ENCODE measurements at regions not wholly inside any gene's neighbourhood (a gene's known extent, or its start where the extent isn't known, plus 50 kb on each side); places are given as distances from the start of the nearest gene placed in this dataset.

DNA sequence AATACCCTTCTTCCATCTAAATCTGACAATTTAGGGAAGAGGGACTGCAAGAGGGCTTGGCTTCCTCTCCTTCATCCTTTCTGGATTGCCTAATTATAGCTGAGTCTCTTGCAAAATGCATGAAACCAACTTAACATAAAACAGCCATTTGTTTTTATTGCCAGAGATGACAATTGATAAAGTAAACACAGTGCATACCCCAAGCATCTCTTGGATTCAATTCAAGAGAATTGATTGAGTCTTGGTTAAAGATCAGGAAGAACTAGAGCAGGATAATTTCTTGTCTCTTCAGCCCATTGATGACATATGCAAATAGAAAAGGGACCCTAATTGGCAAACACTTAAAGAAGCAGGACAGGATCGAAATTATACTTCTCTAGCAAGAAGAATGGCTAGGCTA, 617.1 kb upstream of the PTBP2 start:
- TF ChIP-seq EZH2phosphoT487 (IDR thresholded peaks at IDR 0.05; ENCODE audit: borderline replicate concordance, low read length) = no peak
- TF ChIP-seq, protein P1, sequence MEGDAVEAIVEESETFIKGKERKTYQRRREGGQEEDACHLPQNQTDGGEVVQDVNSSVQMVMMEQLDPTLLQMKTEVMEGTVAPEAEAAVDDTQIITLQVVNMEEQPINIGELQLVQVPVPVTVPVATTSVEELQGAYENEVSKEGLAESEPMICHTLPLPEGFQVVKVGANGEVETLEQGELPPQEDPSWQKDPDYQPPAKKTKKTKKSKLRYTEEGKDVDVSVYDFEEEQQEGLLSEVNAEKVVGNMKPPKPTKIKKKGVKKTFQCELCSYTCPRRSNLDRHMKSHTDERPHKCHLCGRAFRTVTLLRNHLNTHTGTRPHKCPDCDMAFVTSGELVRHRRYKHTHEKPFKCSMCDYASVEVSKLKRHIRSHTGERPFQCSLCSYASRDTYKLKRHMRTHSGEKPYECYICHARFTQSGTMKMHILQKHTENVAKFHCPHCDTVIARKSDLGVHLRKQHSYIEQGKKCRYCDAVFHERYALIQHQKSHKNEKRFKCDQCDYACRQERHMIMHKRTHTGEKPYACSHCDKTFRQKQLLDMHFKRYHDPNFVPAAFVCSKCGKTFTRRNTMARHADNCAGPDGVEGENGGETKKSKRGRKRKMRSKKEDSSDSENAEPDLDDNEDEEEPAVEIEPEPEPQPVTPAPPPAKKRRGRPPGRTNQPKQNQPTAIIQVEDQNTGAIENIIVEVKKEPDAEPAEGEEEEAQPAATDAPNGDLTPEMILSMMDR (conservative IDR thresholded peaks at IDR 0.05; ENCODE audit: low read depth, low read length) = no peak
- ATAC-seq (no peak), DNase-seq (no peak)
- BruUV-seq (replicated peaks) = no TSS peak
- Histone ChIP-seq H3K9me3 (ENCODE audit: low read length) (no peaks in the 10 kb centered on the region), H3K4me1 (ENCODE audit: insufficient read depth, low read length) (no peaks in the 10 kb centered on the region), H3K9ac (ENCODE audit: low read length) (no peak overlapping the region), H3K79me2 (ENCODE audit: low read length) (no peaks in the 10 kb centered on the region), H3K27me3 (ENCODE audit: low read length) (peaks cover 51% of the 10 kb centered on the region), H4K20me1 (ENCODE audit: low read length) (no peaks in the 10 kb centered on the region), H3K9me2 (replicated peaks; ENCODE audit: low read length) (no peaks in the 10 kb centered on the region), H3F3A (ENCODE audit: low read length, unreplicated experiment) (no peaks in the 10 kb centered on the region), H3K36me3 (ENCODE audit: low read depth, low read length) (no peaks in the 10 kb centered on the region), H2AFZ (ENCODE audit: low read length) (no peak overlapping the region), H3K4me2 (ENCODE audit: low read length) (no peak overlapping the region), H3K27ac (ENCODE audit: low read length) (no peak overlapping the region), H3K4me3 (ENCODE audit: low read length) (no peak overlapping the region)
- POLR2A ChIA-PET (ENCODE audit: unreplicated experiment) = no interaction called here
- CTCF ChIA-PET = no interaction called here
- intact Hi-C loops (cut with micrococcal nuclease) = no loop called here

DNA sequence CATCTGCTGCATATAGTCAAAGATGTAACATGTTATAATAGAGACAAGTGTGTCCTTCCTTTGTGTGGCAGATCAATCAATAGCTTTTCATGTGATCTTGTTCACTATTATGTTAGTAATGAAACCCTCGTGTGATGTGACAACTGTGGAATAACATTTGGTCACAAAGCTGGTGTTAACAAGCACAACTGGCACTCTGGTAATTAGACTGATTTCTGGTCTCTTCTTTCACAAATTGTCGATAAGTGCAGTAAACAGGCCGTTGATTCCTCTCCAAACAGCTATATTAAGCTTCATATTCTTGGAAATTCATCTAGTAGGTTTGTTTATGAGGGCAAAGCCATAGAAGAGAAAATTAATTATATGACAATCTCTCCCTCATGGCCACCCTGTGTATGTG, 616.7 kb upstream of the PTBP2 start:
- Histone ChIP-seq H3K4me3 (ENCODE audit: low read length) (no peak overlapping the region), H3K79me2 (ENCODE audit: low read length) (no peaks in the 10 kb centered on the region), H3K27me3 (ENCODE audit: low read length) (peaks cover 53% of the 10 kb centered on the region), H3K4me1 (ENCODE audit: insufficient read depth, low read length) (no peaks in the 10 kb centered on the region), H2AFZ (ENCODE audit: low read length) (no peak overlapping the region), H3K9me2 (replicated peaks; ENCODE audit: low read length) (no peaks in the 10 kb centered on the region), H3F3A (ENCODE audit: low read length, unreplicated experiment) (no peaks in the 10 kb centered on the region), H3K9ac (ENCODE audit: low read length) (no peak overlapping the region), H3K9me3 (ENCODE audit: low read length) (no peaks in the 10 kb centered on the region), H3K36me3 (ENCODE audit: low read depth, low read length) (no peaks in the 10 kb centered on the region), H4K20me1 (ENCODE audit: low read length) (no peaks in the 10 kb centered on the region), H3K4me2 (ENCODE audit: low read length) (no peak overlapping the region), H3K27ac (ENCODE audit: low read length) (no peak overlapping the region)
- ATAC-seq (no peak), DNase-seq (no peak)
- CTCF ChIA-PET = no interaction called here
- POLR2A ChIA-PET (ENCODE audit: unreplicated experiment) = no interaction called here
- no TSS peak for BruUV-seq (replicated peaks)
- TF ChIP-seq EZH2phosphoT487 (IDR thresholded peaks at IDR 0.05; ENCODE audit: borderline replicate concordance, low read length) = no peak
- TF ChIP-seq EZH2 (IDR thresholded peaks at IDR 0.05; ENCODE audit: low read length, unreplicated experiment) = no peak
- TF ChIP-seq, protein P1 (conservative IDR thresholded peaks at IDR 0.05; ENCODE audit: low read depth, low read length) = no peak
- intact Hi-C loops (cut with micrococcal nuclease) = no loop called here

DNA sequence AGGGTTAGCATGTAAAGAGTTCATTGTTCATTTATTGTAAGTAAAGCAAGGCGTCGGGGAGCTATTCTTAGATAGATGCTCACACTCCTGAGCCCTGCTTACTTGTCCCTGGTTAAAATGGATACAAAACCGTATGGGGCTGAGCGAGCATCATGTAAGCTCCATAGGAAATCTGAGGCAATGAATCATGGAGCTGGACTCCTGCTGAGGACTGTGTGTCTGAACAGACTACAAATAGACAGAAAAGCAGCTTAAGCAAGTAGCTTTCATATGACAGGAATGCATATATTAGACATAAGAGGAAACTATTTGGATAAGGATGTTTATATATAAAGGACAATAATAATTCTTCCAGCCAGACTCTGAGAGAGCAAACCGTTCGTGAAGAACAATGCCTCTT, 604.9 kb upstream of the PTBP2 start:
- no peak for ATAC-seq
- TF ChIP-seq, protein P1 (conservative IDR thresholded peaks at IDR 0.05; ENCODE audit: low read depth, low read length) = no peak
- TF ChIP-seq EZH2phosphoT487 (IDR thresholded peaks at IDR 0.05; ENCODE audit: borderline replicate concordance, low read length) = no peak
- no peaks in the 10 kb centered on the region for H4K20me1 ChIP-seq (ENCODE audit: low read length)
- intact Hi-C loops (cut with micrococcal nuclease) = no loop called here
- no peak overlapping the region for H2AFZ ChIP-seq (ENCODE audit: low read length)
- no peak overlapping the region for H3K27ac ChIP-seq (ENCODE audit: low read length)
- no peak for DNase-seq
- no peaks in the 10 kb centered on the region for H3K36me3 ChIP-seq (ENCODE audit: low read depth, low read length)
- CTCF ChIA-PET = no interaction called here
- H3K79me2 ChIP-seq (ENCODE audit: low read length) = no peaks in the 10 kb centered on the region
- H3K4me1 ChIP-seq (ENCODE audit: insufficient read depth, low read length) = no peaks in the 10 kb centered on the region
- peaks cover 23% of the 10 kb centered on the region; the same call in 1 of the 2 replicates for H3K27me3 ChIP-seq (ENCODE audit: low read length)
- BruUV-seq (replicated peaks) = no TSS peak
- no peaks in the 10 kb centered on the region for H3F3A ChIP-seq (ENCODE audit: low read length, unreplicated experiment)
- H3K9me3 ChIP-seq (ENCODE audit: low read length) = no peaks in the 10 kb centered on the region
- no peak overlapping the region for H3K4me3 ChIP-seq (ENCODE audit: low read length)
- H3K9ac ChIP-seq (ENCODE audit: low read length) = no peak overlapping the region
- no peak overlapping the region for H3K4me2 ChIP-seq (ENCODE audit: low read length)
- no peaks in the 10 kb centered on the region for H3K9me2 ChIP-seq (replicated peaks; ENCODE audit: low read length)
- POLR2A ChIA-PET (ENCODE audit: unreplicated experiment) = no interaction called here
